ENCODE measurements at regions not wholly inside any gene's neighbourhood (a gene's known extent, or its start where the extent isn't known, plus 50 kb on each side); places are given as distances from the start of the nearest gene placed in this dataset.

- TF ChIP-seq SUZ12 (IDR thresholded peaks at IDR 0.05) (no peak), FOXM1 (IDR thresholded peaks at IDR 0.05; ENCODE audit: borderline replicate concordance) (no peak), FOXK2 (IDR thresholded peaks at IDR 0.05) (no peak), BHLHE40 (IDR thresholded peaks at IDR 0.05; ENCODE audit: borderline replicate concordance) (no peak), ELF4 (IDR thresholded peaks at IDR 0.05) (no peak), CTBP1 (IDR thresholded peaks at IDR 0.05; ENCODE audit: borderline replicate concordance) (no peak), LEF1 (IDR thresholded peaks at IDR 0.05; ENCODE audit: borderline replicate concordance) (no peak), SP1 (IDR thresholded peaks at IDR 0.05) (no peak)
Observed at GRCh38 chr2:236712961-236713673, 143.5 kb downstream of the ACKR3 start.

Measured in HEK293T (cell line).